ENCODE measurements at regions not wholly inside any gene's neighbourhood (a gene's known extent, or its start where the extent isn't known, plus 50 kb on each side); places are given as distances from the start of the nearest gene placed in this dataset.

- TF ChIP-seq POLR2A (IDR thresholded peaks at IDR 0.05) (no peak), CTCF (IDR thresholded peaks at IDR 0.05) (no peak)
Observed at GRCh38 chr2:37847792-37848191, 77.3 kb upstream of the RMDN2 start.
